ENCODE measurements at regions not wholly inside any gene's neighbourhood (a gene's known extent, or its start where the extent isn't known, plus 50 kb on each side); places are given as distances from the start of the nearest gene placed in this dataset.

GRCh38 chr10:118412932-118413331 is 70.8 kb upstream of the FAM204A start:
- Mint-ChIP-seq H3K4me3 (no peak overlapping the region), H3K36me3 (ENCODE audit: insufficient read depth in 2 of 2) (no peaks in the 10 kb centered on the region), H3K9me3 (no peaks in the 10 kb centered on the region), H3K27me3 (ENCODE audit: low read depth) (peaks cover 12% of the 10 kb centered on the region), H3K27ac (no peak overlapping the region), H3K4me1 (ENCODE audit: low read depth) (no peaks in the 10 kb centered on the region)
- no peak for ATAC-seq (replicated peaks in 1 of 2)
- DNase-seq = no peak

GRCh38 chr10:118412132-118412760 is 70.1 kb upstream of the FAM204A start:
- Mint-ChIP-seq H3K27me3 (ENCODE audit: low read depth) (peaks cover 12% of the 10 kb centered on the region), H3K4me1 (ENCODE audit: low read depth) (no peaks in the 10 kb centered on the region), H3K36me3 (ENCODE audit: insufficient read depth in 2 of 2) (no peaks in the 10 kb centered on the region), H3K27ac (no peak overlapping the region), H3K9me3 (no peaks in the 10 kb centered on the region), H3K4me3 (no peak overlapping the region)
- DNase-seq (no peak), ATAC-seq (replicated peaks in 1 of 2) (no peak)

GRCh38 chr10:118409295-118409694 is 67.2 kb upstream of the FAM204A start:
- no peaks in the 10 kb centered on the region for H3K9me3 Mint-ChIP-seq
- H3K27me3 Mint-ChIP-seq (ENCODE audit: low read depth) = peaks cover 7% of the 10 kb centered on the region
- no peak overlapping the region for H3K27ac Mint-ChIP-seq
- no peak overlapping the region for H3K4me3 Mint-ChIP-seq
- H3K36me3 Mint-ChIP-seq (ENCODE audit: insufficient read depth in 2 of 2) = no peaks in the 10 kb centered on the region
- no peak for ATAC-seq (replicated peaks in 1 of 2)
- DNase-seq = no peak
- no peaks in the 10 kb centered on the region for H3K4me1 Mint-ChIP-seq (ENCODE audit: low read depth)

GRCh38 chr10:118408181-118408580 is 66.1 kb upstream of the FAM204A start:
- Mint-ChIP-seq H3K27me3 (ENCODE audit: low read depth) (peaks cover 4% of the 10 kb centered on the region), H3K4me3 (no peak overlapping the region), H3K36me3 (ENCODE audit: insufficient read depth in 2 of 2) (no peaks in the 10 kb centered on the region), H3K4me1 (ENCODE audit: low read depth) (no peaks in the 10 kb centered on the region), H3K27ac (no peak overlapping the region), H3K9me3 (no peaks in the 10 kb centered on the region)
- DNase-seq (no peak), ATAC-seq (replicated peaks in 1 of 2) (no peak)

- Mint-ChIP-seq H3K36me3 (ENCODE audit: insufficient read depth in 2 of 2) (no peaks in the 10 kb centered on the region), H3K27me3 (ENCODE audit: low read depth) (peaks cover under 1% of the 10 kb centered on the region), H3K4me1 (ENCODE audit: low read depth) (no peaks in the 10 kb centered on the region)
Measured at GRCh38 chr10:118407777-118408176, 65.7 kb upstream of the FAM204A start.

GRCh38 chr10:118407026-118407425 is 64.9 kb upstream of the FAM204A start:
- no peaks in the 10 kb centered on the region for H3K27me3 Mint-ChIP-seq (ENCODE audit: low read depth)
- H3K36me3 Mint-ChIP-seq (ENCODE audit: insufficient read depth in 2 of 2) = no peaks in the 10 kb centered on the region
- ATAC-seq (replicated peaks in 1 of 2) (no peak), DNase-seq (no peak)
- H3K4me1 Mint-ChIP-seq (ENCODE audit: low read depth) = no peaks in the 10 kb centered on the region
- no peak overlapping the region for H3K4me3 Mint-ChIP-seq
- H3K9me3 Mint-ChIP-seq = no peaks in the 10 kb centered on the region
- H3K27ac Mint-ChIP-seq = no peak overlapping the region

More at GRCh38 chr10:118407777-118408176, 65.7 kb upstream of the FAM204A start:
- DNase-seq (no peak), ATAC-seq (replicated peaks in 1 of 2) (no peak)
- Mint-ChIP-seq H3K27ac (no peak overlapping the region), H3K9me3 (no peaks in the 10 kb centered on the region), H3K4me3 (no peak overlapping the region)

GRCh38 chr10:118405928-118406327 is 63.8 kb upstream of the FAM204A start:
- Mint-ChIP-seq H3K4me3 (no peak overlapping the region), H3K36me3 (ENCODE audit: insufficient read depth in 2 of 2) (no peaks in the 10 kb centered on the region), H3K9me3 (no peaks in the 10 kb centered on the region), H3K4me1 (ENCODE audit: low read depth) (no peaks in the 10 kb centered on the region), H3K27ac (no peak overlapping the region), H3K27me3 (ENCODE audit: low read depth) (no peaks in the 10 kb centered on the region)
- ATAC-seq (replicated peaks in 1 of 2) = no peak
- DNase-seq = no peak

GRCh38 chr10:118403967-118404366 is 61.8 kb upstream of the FAM204A start:
- Mint-ChIP-seq H3K36me3 (ENCODE audit: insufficient read depth in 2 of 2) (no peaks in the 10 kb centered on the region), H3K4me1 (ENCODE audit: low read depth) (no peaks in the 10 kb centered on the region)
- ATAC-seq (replicated peaks in 1 of 2) = no peak

GRCh38 chr10:118401708-118402193 is 59.6 kb upstream of the FAM204A start:
- Mint-ChIP-seq H3K36me3 (ENCODE audit: insufficient read depth in 2 of 2) (no peaks in the 10 kb centered on the region), H3K9me3 (no peaks in the 10 kb centered on the region), H3K27ac (no peak overlapping the region), H3K27me3 (ENCODE audit: low read depth) (peaks cover 6% of the 10 kb centered on the region), H3K4me3 (no peak overlapping the region), H3K4me1 (ENCODE audit: low read depth) (no peaks in the 10 kb centered on the region)
- ATAC-seq (replicated peaks in 1 of 2) = no peak
- no peak for DNase-seq

More at GRCh38 chr10:118403967-118404366, 61.8 kb upstream of the FAM204A start:
- no peak for DNase-seq
- Mint-ChIP-seq H3K27me3 (ENCODE audit: low read depth) (peaks cover 6% of the 10 kb centered on the region), H3K9me3 (no peaks in the 10 kb centered on the region), H3K4me3 (no peak overlapping the region), H3K27ac (no peak overlapping the region)

- DNase-seq (no peak), ATAC-seq (replicated peaks in 1 of 2) (no peak)
- H3K27ac Mint-ChIP-seq = no peak overlapping the region
- H3K27me3 Mint-ChIP-seq (ENCODE audit: low read depth) = peaks cover 6% of the 10 kb centered on the region
- H3K9me3 Mint-ChIP-seq = no peaks in the 10 kb centered on the region
- no peaks in the 10 kb centered on the region for H3K36me3 Mint-ChIP-seq (ENCODE audit: insufficient read depth in 2 of 2)
- H3K4me3 Mint-ChIP-seq = no peak overlapping the region
- no peaks in the 10 kb centered on the region for H3K4me1 Mint-ChIP-seq (ENCODE audit: low read depth)
Measured at GRCh38 chr10:118397391-118397790, 55.3 kb upstream of the FAM204A start.

- ATAC-seq (replicated peaks in 1 of 2) = no peak
- Mint-ChIP-seq H3K4me1 (ENCODE audit: low read depth) (no peaks in the 10 kb centered on the region), H3K27ac (no peak overlapping the region), H3K36me3 (ENCODE audit: insufficient read depth in 2 of 2) (no peaks in the 10 kb centered on the region), H3K9me3 (no peaks in the 10 kb centered on the region), H3K4me3 (no peak overlapping the region), H3K27me3 (ENCODE audit: low read depth) (peaks cover 18% of the 10 kb centered on the region)
- DNase-seq = no peak
Measured at GRCh38 chr10:118395947-118396346, 53.8 kb upstream of the FAM204A start.

- DNase-seq (no peak), ATAC-seq (replicated peaks in 1 of 2) (no peak)
- Mint-ChIP-seq H3K4me3 (no peak overlapping the region), H3K36me3 (ENCODE audit: insufficient read depth in 2 of 2) (no peaks in the 10 kb centered on the region), H3K4me1 (ENCODE audit: low read depth) (no peaks in the 10 kb centered on the region), H3K27me3 (ENCODE audit: low read depth) (peaks cover 18% of the 10 kb centered on the region), H3K27ac (no peak overlapping the region), H3K9me3 (no peaks in the 10 kb centered on the region)
Measured at GRCh38 chr10:118394301-118395200, 52.4 kb upstream of the FAM204A start.

- no peak for DNase-seq
- H3K9me3 Mint-ChIP-seq = peaks cover 0 to 3% of the 10 kb centered on the region in 2 donors
- no peak overlapping the region for H3K4me3 Mint-ChIP-seq
- H3K27ac Mint-ChIP-seq = no peak overlapping the region
- no peaks in the 10 kb centered on the region for H3K4me1 Mint-ChIP-seq (ENCODE audit: low read depth)
- peaks cover 26% of the 10 kb centered on the region for H3K27me3 Mint-ChIP-seq (ENCODE audit: low read depth)
- no peak for ATAC-seq (replicated peaks in 1 of 2)
- H3K36me3 Mint-ChIP-seq (ENCODE audit: insufficient read depth in 2 of 2) = no peaks in the 10 kb centered on the region
Measured at GRCh38 chr10:118392761-118393160, 50.6 kb upstream of the FAM204A start.
